HG02610 (cell line): ENCODE measurements at regions not wholly inside any gene's neighbourhood (a gene's known extent, or its start where the extent isn't known, plus 50 kb on each side); places are given as distances from the start of the nearest gene placed in this dataset.

Experiments
- ATAC-seq: cut with Tn5 transposase; IDR thresholded peaks from one replicate; pipeline ENCODE4 v1.9.1; 2021; ENCODE audit warnings: mild to moderate bottlenecking, moderate library complexity; ENCODE audit not compliant: unreplicated experiment

DNA sequence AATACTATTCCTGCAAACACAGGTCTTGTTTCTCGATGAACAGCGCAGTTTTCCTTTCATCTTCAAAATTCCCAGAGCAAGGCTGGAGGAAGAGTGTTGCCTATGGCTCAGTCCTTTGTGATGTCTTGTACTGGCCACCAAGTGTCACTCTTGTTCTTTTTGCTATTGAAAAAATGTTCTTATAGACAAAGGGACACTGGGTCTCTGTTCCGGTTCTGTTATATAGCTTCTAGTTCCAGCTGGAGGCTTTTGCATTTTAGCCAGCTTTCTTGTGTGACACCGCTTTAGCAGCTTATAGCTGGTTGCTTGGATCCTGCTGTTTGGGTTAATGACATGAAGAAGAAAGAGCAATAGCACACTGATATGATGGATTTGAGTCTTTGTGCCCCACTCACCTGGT, 343.7 kb upstream of the KCNN2 start:
- no peak for ATAC-seq

DNA sequence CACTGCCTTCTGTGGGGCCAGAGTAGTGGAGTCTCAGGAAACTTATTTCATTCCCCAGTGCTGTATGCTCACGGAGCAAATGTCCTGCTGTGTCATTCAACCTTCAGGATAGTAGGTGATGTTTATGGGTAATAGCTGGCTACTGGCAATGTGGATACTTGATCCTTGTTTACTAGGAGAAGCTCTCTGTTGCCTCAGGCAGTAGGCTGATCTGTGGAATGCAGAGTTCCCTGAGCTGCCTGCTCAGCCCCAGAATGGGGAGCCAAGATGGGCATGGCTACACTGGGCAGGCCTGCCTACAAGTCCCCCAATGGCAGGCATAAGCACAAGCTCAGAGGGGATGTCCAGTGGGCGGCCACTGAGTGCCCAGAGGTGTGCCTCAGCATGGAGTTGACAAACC, 323.1 kb upstream of the KCNN2 start:
- ATAC-seq, result no peak

DNA sequence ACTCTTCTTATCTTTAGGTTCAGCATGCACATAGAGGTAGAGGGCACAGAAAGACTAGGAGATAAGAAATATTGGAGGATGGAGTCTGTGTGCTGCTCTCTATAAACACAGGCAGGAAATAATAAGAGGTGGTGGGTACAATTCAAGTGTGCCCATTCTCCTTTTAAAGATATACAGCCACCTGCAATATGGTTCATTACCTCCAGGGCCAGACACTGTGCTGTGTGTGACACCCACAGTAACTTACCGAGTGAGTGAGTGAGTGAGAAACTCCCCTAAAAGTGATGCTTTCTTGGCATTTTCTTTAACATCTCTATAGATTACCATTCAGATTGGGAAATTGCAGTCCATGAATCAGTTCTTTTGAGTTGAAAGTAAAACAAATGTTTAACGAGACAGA, 311.8 kb upstream of the KCNN2 start:
- no peak for ATAC-seq

DNA sequence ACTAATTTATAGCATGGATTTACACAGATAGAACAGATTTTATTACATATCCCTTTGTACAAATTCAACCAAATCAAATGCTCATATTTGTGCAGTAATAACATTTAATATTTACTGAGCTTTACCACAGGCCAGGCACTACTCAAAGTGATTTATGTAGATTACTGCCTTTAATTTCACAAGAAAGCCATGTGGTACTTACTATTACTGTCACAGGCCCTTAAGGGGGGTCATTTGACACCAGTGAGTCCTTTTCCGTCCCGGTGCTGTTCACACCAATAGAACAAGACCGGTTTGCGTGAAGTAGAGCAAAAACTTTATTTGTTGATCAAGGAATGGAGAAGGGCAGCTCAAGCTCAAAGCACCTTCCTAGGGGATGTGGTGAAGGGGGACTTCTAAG, 308.5 kb upstream of the KCNN2 start:
- no peak for ATAC-seq

DNA sequence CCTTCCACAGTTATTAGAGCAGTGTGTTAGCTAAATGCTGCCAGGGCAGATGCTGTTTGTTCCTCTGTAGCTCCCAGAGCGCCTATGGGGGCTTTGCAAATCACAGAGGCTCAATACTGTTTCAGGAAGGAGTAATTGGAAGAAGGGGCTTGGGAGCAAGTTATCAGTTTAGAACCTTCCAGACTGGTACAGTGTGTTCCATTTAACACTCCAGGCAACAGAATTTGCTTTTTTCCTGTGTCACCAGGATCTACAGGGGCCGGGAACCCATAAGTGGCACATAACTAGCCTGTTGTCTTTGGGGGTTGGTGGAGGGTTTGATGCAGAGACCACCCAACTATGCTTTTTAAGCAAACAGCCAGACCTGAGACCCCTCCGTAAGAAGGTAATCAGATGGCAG, 307.3 kb upstream of the KCNN2 start:
- no peak for ATAC-seq

DNA sequence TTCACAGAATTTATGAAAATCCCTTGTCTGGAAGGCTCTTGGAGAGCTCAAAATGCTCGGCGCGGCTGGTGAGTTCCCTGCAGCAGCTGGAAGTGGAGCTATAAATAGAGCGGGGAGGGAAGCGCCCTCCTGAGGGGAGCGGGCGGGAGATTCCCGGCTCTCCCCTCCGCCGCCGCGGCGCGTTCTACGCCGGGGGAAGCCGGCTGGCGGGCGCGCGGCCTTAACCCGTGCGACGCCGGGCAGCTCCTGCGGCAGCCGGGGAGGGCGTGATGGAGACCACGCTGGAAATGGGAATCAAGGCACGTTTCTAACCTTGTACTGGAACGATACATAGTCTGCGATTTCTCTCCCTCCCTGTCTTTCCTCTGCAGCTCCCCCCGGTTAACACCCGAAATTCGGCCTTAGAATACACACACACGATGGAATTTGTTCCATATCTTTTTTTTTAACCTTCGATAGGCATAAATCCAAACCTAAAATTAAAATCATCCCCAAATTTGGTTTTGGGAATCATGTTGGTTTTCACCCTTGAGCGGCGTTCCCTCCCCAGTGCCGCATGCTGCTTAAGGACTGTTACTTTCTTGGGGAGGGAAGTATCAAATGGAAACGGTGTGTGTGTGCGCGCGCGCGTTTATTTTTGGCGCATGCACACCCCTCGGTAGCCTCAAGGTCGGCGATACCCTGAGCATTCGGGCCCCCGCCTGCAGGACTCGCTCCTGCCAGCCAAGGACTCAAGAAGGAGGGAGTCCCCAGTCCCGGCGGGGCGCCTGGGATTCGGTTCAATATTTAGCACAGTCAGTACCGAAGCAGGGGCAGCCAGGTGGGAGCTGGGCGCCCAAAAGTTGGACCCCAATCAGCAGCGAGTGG, 306.3 kb upstream of the KCNN2 start:
- ATAC-seq, result no peak

DNA sequence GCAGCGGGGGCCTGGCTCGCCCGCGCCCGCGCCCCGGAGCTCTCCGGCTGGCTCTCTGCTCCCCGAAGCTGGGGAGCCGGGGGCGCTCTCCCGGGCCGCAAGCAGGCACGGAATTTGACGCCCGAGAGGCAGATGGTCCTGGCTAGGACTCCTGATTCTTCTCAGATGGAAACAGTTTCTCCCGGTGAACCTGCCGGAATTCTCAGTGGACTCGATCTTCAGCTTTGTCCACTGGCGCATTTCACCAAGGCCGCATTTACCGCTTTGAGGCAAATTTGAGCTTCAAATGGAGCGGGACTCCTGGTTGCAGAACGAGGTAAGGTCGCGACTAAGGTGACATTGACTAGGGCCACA, 305.7 kb upstream of the KCNN2 start:
- no peak for ATAC-seq

DNA sequence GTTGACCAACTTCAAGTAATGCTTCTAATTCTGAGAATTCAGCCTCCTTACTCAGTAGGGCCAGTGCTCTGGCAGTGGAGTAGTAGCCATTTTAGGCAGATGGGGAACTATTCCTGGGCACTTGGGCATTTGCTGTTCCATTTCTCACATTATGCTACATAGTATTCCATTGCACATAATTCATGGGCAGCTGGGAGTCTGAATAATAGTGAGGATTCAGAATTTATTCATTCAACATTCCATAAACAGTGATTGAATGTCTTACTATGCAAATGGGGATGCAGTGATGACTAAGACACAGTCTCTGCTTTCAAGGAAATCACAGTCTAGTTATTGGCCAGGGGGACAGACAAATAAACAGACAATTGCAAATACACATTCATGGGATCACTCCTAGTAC, 301.0 kb upstream of the KCNN2 start:
- no peak for ATAC-seq

DNA sequence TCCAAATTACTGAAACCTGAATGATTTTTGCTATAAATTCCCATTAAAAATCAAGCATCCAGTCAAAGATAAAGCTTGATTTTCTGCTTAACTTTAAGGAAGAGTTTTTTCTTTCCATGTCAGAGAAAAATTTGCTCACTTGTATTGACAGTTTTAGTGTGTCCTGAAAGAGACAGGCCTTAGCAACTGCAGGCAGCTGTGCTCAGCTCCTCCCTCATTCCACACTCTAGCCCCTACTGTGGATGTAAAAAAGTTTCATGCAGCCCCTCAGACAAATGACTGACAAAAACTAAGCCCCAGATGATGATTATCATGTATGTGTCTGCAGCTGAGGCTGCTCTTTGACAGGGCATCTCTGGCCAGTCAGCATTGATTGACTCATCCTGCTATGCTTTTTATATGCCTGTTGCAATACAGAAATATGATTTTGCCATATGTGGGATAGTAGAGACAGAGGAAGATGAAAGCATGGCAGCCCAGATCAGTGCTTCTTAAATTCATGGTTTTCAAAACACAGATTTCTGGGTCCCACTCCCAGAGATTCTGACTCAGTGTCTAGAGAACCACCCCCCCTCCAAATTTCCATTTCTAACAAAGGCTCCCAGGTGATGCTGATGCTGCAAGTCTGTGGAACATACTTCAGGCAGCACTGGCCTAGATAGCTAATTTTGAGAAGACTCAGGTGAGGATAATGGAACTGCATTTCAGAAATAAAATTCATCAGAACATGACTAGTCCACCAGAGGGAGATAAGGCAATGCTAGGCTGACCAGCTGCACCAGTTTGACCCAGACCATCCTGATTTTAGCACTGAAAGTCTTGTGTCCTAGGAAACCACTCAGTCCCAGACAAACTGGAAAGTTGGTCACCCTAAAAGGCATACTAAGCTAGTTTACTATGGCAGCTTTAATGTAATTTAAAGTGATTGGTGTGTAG, 298.7 kb upstream of the KCNN2 start:
- ATAC-seq, result no peak

DNA sequence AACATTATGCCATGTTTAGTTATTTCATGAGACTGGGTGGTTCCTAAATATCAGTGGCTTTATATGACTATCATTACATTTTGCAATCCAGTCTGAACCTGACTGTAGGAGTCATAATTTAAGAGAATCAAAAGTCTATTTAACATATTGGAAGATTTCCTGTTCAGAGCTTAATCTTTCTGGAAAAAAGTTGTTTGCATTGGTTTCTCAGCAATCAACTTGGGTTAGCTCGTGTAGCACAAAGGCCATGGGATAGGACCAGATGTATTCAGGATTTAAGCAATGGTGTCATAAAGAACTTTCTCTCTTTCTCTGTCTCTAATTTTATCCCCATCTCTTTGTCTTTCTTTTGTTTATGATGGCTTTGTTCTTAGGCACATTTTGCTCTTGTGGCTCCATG, 296.0 kb upstream of the KCNN2 start:
- ATAC-seq, result no peak

DNA sequence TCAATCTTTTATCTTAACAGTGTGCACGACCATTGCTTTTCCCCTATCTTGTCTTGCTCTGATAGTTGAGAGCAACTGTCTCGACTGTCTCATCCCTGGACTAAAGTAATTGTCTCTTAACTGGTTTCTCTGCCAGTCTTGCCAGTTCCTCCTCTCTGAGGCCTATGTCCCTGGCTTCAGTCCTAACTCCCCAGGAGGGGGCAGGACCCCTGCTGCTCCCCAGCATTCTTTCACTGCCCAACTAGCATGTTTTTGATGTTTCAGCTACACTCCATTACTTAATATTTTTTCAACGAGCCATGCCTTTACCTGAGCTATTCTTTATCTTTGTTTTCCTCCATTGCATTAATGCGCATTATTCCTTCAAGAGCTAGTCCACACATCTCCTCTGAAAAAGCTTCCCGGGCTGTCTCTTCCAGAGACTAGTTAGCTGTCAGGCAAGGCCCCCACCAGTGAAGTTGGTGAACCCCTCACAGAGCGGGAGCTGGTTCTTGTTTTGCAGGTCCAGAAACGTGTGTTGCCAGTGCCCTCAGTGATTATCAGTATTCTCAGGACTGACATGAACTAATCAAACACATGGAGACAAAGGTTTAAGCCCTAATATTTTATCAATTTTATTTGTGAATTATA, 291.7 kb upstream of the KCNN2 start:
- no peak for ATAC-seq

DNA sequence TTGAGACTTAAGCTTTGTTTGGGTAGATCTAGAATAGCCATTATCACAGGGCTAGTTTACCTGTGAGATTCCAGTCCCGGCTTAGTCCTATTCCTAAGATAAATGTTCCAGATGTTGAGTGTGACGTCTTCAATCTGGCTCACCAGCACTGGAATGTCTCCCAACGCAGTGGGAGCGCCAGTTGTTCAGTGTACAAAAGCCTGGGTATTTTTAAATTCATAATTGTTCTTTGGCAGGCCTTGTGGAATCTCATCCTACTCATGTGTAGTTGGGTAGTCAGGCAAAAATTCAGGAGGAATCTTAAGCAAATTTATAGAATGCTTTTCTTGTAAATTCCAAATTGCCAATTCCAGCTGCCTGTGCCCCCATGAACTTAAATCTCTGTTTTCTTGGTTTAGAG, 272.6 kb upstream of the KCNN2 start:
- ATAC-seq, result no peak

DNA sequence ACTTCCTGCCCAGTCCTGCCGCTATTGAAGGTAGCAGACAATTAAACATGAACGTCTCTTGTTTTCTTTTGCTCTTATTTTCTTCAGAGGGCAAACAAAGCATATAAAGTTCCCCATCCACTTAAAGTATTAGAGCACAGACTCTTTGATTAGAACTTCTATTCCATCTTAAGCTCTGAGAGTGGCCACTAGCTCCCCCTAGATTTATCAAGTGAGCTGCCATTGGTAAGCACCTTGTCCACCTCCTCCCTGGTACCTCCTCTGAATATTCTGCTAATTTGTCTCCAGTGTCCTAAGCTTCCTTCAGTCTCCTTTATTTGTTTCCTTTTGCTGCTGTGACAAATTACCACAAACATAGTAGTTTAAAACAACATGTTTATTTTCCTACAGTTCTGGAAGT, 264.3 kb upstream of the KCNN2 start:
- no peak for ATAC-seq

DNA sequence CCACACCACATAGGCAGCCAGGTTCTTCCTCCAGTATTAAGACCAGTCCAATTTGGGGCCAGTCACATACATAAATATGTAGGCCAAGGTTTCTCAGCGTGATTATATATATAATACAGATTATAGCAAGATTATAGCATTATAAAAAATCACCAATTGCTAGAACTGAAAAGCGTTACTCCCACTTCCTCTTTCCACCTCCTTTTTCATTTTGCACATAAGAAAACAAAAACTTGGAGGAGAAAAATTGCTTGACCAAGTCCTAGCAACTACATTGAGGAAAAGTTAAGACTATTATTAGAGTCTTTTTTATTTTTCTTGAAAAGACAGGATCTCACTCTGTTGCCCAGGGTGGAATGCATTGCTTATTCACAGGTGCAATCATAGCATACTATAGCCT, 262.7 kb upstream of the KCNN2 start:
- no peak for ATAC-seq

DNA sequence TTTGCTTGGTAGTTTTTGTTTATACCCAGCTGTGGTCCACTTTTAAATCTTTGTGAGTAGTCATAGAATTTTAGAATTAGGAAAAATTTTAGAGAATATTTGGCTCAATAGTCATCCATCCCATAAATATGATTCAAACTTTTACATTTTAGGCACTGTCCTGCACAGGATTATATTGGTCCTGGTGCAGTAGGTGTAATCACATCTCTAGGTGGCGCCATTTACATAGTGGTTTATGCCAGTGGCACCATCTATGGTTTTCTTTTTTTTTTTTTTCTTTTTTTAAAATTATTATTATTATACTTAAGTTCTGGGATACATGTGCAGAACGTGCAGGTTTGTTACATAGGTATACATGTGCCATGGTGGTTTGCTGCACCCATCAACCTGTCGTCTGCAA, 260.7 kb upstream of the KCNN2 start:
- peak; percentile 79 for ATAC-seq

DNA sequence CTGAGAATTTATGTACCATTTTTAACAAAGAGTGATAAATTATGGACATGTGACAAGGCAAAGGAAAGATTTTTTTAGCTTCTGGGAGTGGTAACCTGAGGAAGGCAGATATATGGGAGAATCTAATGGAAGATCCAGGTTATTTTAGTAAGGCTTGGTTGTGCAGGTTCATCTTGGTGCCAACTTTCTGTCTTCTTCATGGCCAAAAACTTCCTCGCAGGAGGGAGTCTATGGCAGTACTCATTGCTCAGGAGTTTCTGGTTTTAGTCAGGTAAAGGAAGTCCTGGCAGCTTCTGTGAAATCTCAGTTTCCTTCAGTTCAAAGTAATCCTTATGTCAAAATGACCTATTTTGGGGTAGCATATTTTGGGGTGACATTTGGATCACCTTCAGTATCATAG, 248.3 kb upstream of the KCNN2 start:
- no peak for ATAC-seq

DNA sequence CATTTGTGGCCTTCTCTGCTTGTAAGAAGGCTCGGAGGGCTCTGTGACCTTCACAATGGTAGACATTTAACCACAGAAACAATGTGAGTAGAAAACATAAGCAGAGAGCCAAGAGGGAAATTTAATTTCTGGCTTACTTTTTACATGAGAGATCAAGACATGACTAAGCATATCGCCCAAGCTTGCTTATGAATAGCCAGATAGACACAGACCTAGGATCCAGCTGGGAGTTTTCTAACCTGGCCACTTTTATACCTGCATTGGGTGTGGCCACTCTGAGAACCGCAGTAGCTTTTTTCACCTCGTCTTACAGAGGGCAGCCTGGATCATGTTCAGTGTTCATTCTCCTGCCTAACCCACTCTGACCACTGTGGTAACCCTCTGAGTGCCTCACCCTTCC, 244.9 kb upstream of the KCNN2 start:
- ATAC-seq, result no peak

DNA sequence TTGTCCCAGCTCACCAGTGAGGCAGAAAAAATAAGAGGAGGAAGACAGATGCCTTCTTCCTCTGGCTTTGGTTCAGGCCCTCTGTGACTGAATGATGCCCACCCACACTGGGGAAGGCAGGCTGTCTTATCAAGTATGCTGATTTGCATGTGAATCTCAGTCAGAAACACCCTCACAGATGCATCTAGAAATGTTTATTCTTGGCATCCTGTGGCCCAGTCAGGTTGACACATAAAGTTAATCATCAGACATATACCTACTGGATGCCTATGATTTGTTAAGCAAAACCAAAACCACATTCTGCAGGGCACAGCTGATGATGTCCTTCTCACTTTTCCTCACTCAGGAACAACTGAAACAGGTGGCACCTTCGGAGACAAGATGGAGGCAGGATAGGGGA, 243.4 kb upstream of the KCNN2 start:
- ATAC-seq, result no peak

DNA sequence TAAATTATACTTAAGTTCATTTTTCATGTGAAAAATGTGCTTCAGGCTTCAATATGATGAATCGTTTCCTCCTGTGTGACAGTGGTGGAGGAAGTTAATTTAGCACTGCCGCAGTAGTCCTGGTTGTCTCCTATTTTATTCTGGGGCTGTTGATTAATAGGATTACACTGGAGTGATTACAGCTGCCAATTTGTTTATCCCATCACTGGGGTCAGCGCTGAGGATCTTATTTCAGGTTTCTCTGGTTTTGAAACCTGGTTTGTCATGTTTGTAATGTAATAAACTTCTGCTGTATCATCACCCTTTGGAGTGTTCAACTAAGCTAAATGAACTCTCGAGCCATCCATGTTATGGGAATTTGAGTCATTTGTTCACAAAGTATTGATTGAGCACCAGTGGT, 241.7 kb upstream of the KCNN2 start:
- no peak for ATAC-seq

DNA sequence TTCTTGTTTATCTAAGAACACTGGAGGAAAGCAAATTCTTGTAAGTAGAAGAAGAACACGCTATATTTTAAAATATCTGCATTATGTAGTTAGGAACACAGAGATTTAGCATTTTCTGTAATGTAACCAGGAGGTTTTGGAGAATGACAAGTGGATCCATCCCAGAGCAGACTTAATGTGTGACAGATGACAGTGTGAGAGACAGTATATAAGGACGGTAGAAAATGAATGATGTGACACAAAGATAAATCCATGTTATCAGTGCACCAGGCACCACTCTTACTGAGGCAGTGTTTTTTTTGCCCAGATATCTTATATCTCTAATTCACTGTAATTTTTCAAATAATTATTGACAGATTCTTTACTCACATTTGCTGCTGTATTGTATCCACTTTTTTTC, 239.0 kb upstream of the KCNN2 start:
- ATAC-seq, result no peak

DNA sequence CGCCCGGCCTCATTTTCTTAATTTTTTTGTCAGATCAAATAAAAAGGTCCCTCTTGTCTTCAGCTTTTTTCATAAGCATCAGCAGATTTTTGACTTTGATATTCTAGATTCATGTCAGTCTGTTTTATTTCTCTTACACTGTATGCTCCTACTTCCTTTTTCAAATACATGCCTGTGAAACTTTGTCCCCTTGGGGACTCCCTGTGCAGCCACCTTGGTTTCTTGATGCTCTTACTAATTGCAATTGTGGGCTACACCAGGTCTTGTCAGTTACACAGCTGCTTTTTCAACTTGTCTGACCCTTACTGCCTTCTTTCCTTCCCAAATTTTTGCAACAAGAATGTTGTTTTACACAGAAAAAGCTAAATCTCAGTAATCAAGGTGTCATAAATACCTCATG, 238.2 kb upstream of the KCNN2 start:
- no peak for ATAC-seq

DNA sequence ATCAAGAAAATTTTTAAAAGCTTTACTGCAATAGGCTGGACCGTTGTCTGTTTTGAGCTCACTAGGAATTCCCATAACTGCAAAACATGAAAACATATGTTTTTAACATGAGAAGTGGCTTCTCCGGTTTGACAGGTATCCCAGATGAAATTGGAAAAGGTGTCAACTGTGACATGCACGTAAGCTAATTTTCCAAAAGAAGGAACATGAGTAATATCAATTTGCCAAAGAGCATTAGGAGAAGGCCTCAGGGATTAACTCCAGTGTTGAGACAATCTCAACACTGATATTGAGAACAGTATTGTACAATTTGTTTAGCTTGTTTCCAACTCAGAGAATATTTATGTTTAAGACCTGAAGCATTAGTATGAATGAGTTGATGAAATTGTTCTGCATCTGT, 215.5 kb upstream of the KCNN2 start:
- no peak for ATAC-seq
